Cardiac fibroblast (primary cell): ENCODE measurements at regions not wholly inside any gene's neighbourhood (a gene's known extent, or its start where the extent isn't known, plus 50 kb on each side); places are given as distances from the start of the nearest gene placed in this dataset.

Experiments
- DNase-seq, 2 donors: peaks; one replicate each; pipeline versions ENCODE4 v3.0.0 to v3.0.0-alpha.2; 2010; ENCODE audit warnings: low read depth in 2 of 2
- H3K4me3 ChIP-seq, 2 donors: replicated peaks in 1 of 2; 1 replicate in 1 of 2; 2 replicates in 1 of 2; pipeline ENCODE4 v1.5.1; 2011; ENCODE audit warnings: low read depth in 2 of 2, low read length in 2 of 2, mild to moderate bottlenecking in 2 of 2, moderate library complexity in 1 of 2
- CTCF ChIP-seq: IDR thresholded peaks from one replicate; pipeline ENCODE4 v1.5.1; 2011; ENCODE audit warnings: low read depth, mild to moderate bottlenecking, low read length, inconsistent platforms

GRCh38 chr6:108785653-108786052 is 62.6 kb upstream of the ARMC2 start:
- H3K4me3 ChIP-seq = no peak overlapping the region
- TF ChIP-seq CTCF = no peak
- DNase-seq = no peak

DNA sequence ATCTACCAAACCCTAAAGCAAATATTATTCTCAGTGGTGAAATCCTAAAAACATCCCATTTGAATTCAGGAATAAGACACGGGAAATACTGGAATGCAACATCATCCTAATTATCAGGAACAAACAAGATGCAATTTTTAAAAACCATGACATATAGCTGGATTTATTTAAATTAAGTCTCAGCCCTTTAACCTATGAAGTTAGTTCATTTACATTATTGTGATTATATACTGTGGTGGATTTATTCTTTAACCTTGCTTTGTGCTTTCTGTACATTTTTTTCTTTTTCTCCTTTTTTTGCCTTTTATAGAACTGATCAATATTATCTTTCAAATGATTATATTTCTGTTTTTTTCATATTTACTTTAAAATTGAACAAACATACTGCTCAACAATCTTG is 59.8 kb upstream of the ARMC2 start:
- TF ChIP-seq CTCF = no peak
- no peak overlapping the region for H3K4me3 ChIP-seq
- no peak for DNase-seq

- no peak for DNase-seq
- no peak overlapping the region for H3K4me3 ChIP-seq
- TF ChIP-seq CTCF = no peak
These were observed 58.7 kb upstream of the ARMC2 start for GRCh38 chr6:108789475-108789874.

DNA sequence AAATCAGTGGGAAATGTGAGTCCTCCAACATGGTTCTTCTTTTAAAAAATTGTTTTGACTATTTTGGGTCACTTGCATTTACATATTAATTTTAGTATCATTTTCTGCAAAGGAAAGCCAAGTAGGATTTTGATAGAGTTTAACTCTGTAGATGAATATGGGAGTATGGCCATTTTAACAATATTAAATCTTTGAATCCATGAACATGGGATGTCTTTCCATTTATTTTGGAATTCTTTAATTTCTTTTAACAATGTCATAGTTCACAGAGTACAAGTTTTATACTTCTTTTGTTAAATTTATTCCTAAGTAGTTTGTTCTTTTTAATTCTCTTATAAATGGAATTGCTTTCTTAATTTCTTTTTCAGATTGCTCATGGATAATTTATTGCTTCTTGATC is 56.5 kb upstream of the ARMC2 start:
- TF ChIP-seq CTCF = no peak
- H3K4me3 ChIP-seq = no peak overlapping the region
- DNase-seq = no peak

- DNase-seq = no peak
- H3K4me3 ChIP-seq = no peak overlapping the region
- TF ChIP-seq CTCF = no peak
These were observed 54.5 kb upstream of the ARMC2 start for GRCh38 chr6:108793516-108794251.

DNA sequence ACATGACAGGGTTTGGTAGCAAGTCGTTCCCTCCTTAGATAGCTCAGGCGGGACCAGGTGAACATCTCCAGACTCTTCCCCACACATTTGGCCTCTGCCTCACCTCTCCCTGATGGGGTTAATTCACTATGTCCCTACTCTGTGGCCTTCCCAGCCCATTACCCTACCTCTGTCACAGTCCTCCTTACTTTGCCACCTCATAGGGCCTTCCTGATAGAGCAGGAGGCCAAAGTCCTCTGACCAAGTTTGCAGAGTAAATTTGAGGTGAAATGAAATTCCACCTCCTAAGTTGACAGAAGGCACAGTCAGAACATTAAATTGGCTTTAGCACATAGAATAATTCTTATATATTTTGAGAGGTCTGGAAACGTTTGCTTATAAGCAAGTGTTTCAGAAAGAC is 53.1 kb upstream of the ARMC2 start:
- H3K4me3 ChIP-seq = no peak overlapping the region
- no peak for TF ChIP-seq CTCF
- no peak for DNase-seq

DNA sequence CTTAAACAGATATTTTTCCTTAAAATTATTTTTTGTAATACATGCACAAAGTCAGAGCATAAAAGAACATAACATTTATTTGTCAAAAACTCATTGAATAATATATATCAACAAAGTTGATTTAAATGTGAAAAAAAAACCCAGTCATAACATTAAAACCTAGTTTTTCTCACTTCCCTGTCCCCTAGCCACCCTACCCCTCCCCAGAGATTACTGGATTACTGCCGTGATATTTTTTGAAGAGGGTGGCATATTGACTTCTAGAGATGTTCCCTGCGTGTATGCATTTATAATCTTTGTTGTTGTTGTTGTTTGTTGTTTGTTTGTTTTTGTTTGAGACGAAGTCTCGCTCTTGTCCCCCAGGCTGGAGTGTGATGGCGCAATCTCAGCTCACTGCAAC is 52.4 kb upstream of the ARMC2 start:
- no peak for TF ChIP-seq CTCF
- H3K4me3 ChIP-seq = no peak overlapping the region
- DNase-seq = no peak
